Epithelial cell of esophagus (primary cell): ENCODE measurements at regions not wholly inside any gene's neighbourhood (a gene's known extent, or its start where the extent isn't known, plus 50 kb on each side); places are given as distances from the start of the nearest gene placed in this dataset.
A peak's percentile ranks its signal among the peaks of the same experiment; 100 is the strongest.

ENCODE experiments used
- DNase-seq: peaks from one replicate; pipeline ENCODE4 v3.0.0; 2010; ENCODE audit warnings: low read depth
- H3K4me3 ChIP-seq: 2 replicates; pipeline ENCODE4 v1.5.1; 2011; ENCODE audit warnings: mild to moderate bottlenecking, low read length, control low read depth
- CTCF ChIP-seq: IDR thresholded peaks from 2 replicates; pipeline ENCODE4 v1.5.1; 2011; ENCODE audit warnings: low read depth, mild to moderate bottlenecking, low read length, control low read depth, inconsistent platforms; ENCODE audit not compliant: insufficient read depth; ENCODE audit errors: missing control alignments

- peak; percentile 6 for DNase-seq
- TF ChIP-seq CTCF, result no peak
- no peak overlapping the region for H3K4me3 ChIP-seq
Observed at GRCh38 chr5:41641621-41642020, 131.2 kb upstream of the PLCXD3 start.

- DNase-seq, result no peak
- no peak overlapping the region for H3K4me3 ChIP-seq
- no peak for TF ChIP-seq CTCF
Observed at GRCh38 chr5:41638685-41639084, 128.3 kb upstream of the PLCXD3 start.

DNA sequence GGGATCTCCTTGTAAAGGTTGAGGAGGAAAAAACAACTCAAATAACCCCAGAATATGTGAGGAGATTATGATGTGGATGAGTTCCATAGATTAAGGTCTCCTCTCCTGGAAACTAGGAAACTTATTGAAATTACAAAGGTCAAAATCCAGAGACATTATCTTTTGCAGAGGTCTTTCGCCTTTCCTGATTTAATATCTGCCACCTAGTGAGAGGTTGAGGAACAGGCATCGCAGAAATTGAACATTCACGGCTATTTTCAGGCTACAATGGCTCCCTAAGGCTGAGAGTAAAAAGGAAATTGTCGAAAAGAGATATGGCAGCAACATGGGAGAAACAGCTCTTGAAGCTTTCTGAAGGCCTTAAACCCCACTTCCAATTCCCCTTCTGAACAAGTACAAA is 127.5 kb upstream of the PLCXD3 start:
- no peak for TF ChIP-seq CTCF
- no peak overlapping the region for H3K4me3 ChIP-seq
- no peak for DNase-seq

DNA sequence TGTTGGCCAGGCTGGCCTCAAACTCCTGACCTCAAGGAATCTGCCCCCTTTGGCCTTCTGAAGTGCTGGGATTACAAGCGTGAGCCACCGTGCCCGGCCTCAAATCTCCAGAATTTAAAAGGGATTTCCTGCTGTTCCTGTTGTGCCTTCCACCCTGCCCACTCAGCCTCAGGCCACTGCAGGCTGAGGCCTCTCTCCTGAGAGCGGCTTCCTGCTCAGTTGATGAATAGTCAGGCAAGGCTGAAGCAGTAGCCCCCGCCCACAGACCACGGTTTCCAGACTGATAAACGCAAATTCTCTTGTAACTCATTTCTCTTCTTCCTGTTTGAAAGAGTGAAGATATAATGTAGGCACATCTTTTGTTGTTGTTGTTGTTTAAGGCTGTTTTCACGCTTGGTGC is 127.0 kb upstream of the PLCXD3 start:
- no peak overlapping the region for H3K4me3 ChIP-seq
- DNase-seq, result no peak
- no peak for TF ChIP-seq CTCF

- TF ChIP-seq CTCF, result peak; percentile 52
- peak; percentile 38 for DNase-seq
- H3K4me3 ChIP-seq, result no peak overlapping the region
Observed at GRCh38 chr5:41636605-41637004, 126.2 kb upstream of the PLCXD3 start.

GRCh38 chr5:41629897-41630296 is 119.5 kb upstream of the PLCXD3 start:
- TF ChIP-seq CTCF, result no peak

GRCh38 chr5:41625571-41625970 is 115.2 kb upstream of the PLCXD3 start:
- DNase-seq, result no peak
- no peak for TF ChIP-seq CTCF
- no peak overlapping the region for H3K4me3 ChIP-seq

More at GRCh38 chr5:41629897-41630296, 119.5 kb upstream of the PLCXD3 start:
- no peak for DNase-seq
- no peak overlapping the region for H3K4me3 ChIP-seq
